ENCODE measurements at regions not wholly inside any gene's neighbourhood (a gene's known extent, or its start where the extent isn't known, plus 50 kb on each side); places are given as distances from the start of the nearest gene placed in this dataset.

DNA sequence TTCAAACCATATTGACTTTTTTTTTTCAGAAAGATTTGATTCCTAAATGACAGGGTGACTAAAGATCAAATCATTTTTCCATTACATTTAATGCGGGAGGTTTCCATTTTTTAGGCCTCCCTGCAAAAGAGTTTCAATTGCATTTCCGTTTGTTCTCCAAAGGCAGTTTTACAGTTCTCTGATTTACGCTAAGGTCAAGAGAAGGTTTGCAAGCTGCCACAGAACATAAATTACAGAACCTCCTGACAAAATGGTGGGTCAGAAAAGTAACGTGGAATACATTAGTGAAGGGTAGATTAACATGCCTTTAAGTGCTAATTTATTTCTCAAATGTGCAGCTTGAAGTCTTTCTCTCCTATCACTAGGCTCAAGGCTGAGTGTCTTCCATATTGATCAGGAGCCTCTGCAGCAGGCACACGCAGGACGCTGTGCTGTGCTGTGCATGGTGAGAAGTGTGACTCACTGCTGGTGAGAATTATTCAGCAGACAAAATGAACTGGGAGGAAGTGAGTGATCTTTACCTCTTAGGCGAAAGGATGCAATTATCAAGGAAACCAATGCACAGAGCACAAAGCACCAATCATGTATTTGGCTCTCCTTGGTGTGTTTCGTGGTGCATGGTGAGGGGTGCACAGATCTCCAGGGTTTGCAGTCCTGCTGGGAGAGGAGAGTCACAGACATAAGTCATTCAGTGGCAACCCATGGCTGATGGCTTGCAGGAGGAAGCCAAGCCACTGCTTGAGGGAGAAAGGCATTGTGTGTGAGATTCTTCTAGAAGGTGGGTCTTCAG lies 136.3 kb downstream of the TENT4A start:
- TF ChIP-seq, protein P1, sequence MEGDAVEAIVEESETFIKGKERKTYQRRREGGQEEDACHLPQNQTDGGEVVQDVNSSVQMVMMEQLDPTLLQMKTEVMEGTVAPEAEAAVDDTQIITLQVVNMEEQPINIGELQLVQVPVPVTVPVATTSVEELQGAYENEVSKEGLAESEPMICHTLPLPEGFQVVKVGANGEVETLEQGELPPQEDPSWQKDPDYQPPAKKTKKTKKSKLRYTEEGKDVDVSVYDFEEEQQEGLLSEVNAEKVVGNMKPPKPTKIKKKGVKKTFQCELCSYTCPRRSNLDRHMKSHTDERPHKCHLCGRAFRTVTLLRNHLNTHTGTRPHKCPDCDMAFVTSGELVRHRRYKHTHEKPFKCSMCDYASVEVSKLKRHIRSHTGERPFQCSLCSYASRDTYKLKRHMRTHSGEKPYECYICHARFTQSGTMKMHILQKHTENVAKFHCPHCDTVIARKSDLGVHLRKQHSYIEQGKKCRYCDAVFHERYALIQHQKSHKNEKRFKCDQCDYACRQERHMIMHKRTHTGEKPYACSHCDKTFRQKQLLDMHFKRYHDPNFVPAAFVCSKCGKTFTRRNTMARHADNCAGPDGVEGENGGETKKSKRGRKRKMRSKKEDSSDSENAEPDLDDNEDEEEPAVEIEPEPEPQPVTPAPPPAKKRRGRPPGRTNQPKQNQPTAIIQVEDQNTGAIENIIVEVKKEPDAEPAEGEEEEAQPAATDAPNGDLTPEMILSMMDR (IDR thresholded peaks at IDR 0.05; ENCODE audit: poor library complexity): no peak
- no peak for TF ChIP-seq EZH2 (IDR thresholded peaks at IDR 0.05; ENCODE audit: borderline replicate concordance)
